A673 (cell line): ENCODE measurements at regions not wholly inside any gene's neighbourhood (a gene's known extent, or its start where the extent isn't known, plus 50 kb on each side); places are given as distances from the start of the nearest gene placed in this dataset.

Experiments used
- CTCF ChIP-seq: fragments of 300-800, 200-600 bp; sonication (generic); conservative IDR thresholded peaks from 2 replicates; pipeline ENCODE4 v1.5.1; 2017; ENCODE audit warnings: low read depth, mild to moderate bottlenecking, antibody characterized with exemption, low read length, moderate library complexity, mixed read lengths
- EZH2 ChIP-seq: fragments of 200-600 bp; sonication (generic); IDR thresholded peaks from 2 replicates; pipeline ENCODE4 v1.6.1; 2017; ENCODE audit warnings: borderline replicate concordance, low read depth, mild to moderate bottlenecking, mixed read lengths, antibody characterized with exemption, low read length; ENCODE audit not compliant: poor library complexity, severe bottlenecking

DNA sequence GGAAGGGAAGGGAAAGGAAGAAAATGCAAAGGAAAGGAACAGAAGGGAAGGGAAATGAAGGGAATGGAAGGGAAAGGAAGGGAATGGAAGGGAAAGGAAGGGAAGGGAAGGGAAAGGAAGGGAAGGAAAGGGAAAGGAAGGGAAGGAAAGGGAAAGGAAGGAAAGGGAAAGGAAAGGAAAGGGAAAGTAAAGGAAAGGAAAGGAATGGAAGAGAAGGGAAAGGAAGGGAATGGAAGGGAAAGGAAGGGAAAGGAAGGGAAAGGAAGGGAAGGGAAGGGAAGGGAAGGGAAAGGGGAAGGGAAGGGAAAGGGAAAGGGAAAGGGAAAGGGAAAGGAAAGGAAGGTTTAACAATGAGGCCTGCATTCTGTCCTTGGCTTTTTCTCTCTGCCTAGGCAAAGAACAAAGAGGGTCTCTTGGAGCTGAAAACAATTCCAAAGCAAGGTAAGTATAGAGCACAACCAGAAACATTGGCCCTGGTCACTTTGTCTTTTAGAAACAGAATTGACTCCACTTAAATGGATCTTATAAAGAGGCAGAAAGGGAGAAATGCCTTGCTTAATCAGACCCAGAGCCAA, 525.9 kb upstream of the TMPO start:
- TF ChIP-seq CTCF (no peak), EZH2 (no peak)
